ENCODE measurements at regions not wholly inside any gene's neighbourhood (a gene's known extent, or its start where the extent isn't known, plus 50 kb on each side); places are given as distances from the start of the nearest gene placed in this dataset.
"Not testable (repeated sequence)": the region's sequence is repeated elsewhere in the genome, so short reads cannot be mapped to it uniquely, and the experiment has no call there.

DNA sequence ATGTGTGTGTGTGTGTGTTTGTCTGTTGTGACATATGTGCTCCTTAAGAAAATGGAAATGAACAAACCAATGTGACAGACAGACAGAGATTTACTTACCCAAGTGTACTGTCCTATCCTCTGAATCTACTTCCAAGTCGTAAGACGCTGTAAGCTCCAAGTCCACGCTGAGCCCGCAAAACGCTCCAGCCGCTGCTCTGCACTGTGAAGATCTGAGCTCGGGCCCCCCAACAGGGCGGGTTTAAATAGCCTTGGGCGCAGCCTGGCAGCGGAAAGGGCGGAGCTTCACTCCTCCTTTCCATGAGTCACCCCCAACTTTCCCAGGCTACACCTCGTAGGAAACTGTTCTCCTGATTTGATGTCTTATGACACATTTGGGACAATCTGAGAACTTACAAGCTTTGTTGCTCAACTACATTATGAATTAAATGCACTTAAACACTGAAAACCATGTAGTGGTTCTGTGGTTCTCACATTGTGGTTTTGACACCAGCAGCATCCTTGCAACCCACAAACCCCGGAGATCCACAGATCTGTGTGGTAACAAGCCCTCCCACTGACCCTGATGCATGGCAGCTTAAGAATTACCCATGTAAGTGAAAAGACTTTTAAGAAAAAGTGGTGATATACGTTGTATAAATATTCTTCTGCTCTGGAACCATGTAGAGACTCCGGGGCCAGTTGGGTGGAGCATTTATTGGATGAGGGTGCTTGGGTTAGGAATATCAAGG lies 735.6 kb upstream of the DEFB115 start:
- TF ChIP-seq, protein P1, sequence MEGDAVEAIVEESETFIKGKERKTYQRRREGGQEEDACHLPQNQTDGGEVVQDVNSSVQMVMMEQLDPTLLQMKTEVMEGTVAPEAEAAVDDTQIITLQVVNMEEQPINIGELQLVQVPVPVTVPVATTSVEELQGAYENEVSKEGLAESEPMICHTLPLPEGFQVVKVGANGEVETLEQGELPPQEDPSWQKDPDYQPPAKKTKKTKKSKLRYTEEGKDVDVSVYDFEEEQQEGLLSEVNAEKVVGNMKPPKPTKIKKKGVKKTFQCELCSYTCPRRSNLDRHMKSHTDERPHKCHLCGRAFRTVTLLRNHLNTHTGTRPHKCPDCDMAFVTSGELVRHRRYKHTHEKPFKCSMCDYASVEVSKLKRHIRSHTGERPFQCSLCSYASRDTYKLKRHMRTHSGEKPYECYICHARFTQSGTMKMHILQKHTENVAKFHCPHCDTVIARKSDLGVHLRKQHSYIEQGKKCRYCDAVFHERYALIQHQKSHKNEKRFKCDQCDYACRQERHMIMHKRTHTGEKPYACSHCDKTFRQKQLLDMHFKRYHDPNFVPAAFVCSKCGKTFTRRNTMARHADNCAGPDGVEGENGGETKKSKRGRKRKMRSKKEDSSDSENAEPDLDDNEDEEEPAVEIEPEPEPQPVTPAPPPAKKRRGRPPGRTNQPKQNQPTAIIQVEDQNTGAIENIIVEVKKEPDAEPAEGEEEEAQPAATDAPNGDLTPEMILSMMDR (conservative IDR thresholded peaks at IDR 0.05; ENCODE audit: low read depth, low read length) = not testable (repeated sequence)
- TF ChIP-seq MAFK, CEBPB, POLR2A (IDR thresholded peaks at IDR 0.05; ENCODE audit: low read depth, low read length): not testable (repeated sequence)
